SK-N-SH treated with all-trans-retinoic acid at 6 μM for 48 hours (cell line): ENCODE measurements at regions not wholly inside any gene's neighbourhood (a gene's known extent, or its start where the extent isn't known, plus 50 kb on each side); places are given as distances from the start of the nearest gene placed in this dataset.

ENCODE experiments used
- ATAC-seq: fragments of 200-7000 bp; cut with Tn5 transposase; 3 replicates; pipeline ENCODE4 v1.9.1; 2020; ENCODE audit warnings: mild to moderate bottlenecking, moderate library complexity
- ARNTL ChIP-seq: fragments of 450-650 bp; formaldehyde crosslinking; IDR thresholded peaks from 2 replicates; pipeline ENCODE4 v1.5.0; 2020; ENCODE audit warnings: low read depth, mild to moderate bottlenecking, moderate library complexity, borderline replicate concordance
- BACH2 ChIP-seq: fragments of 250-450 bp; sonication (Bioruptor Pico); IDR thresholded peaks from 2 replicates; pipeline ENCODE4 v1.9.0; 2021; ENCODE audit warnings: mild to moderate bottlenecking, borderline replicate concordance
- CSDC2 ChIP-seq: fragments of 250-450 bp; sonication (Bioruptor Pico); IDR thresholded peaks from 2 replicates; pipeline ENCODE4 v1.5.0; 2020; ENCODE audit warnings: mild to moderate bottlenecking, moderate library complexity
- ESRRG ChIP-seq: fragments of 250-450 bp; sonication (Bioruptor Pico); IDR thresholded peaks from 2 replicates; pipeline ENCODE4 v1.6.1; 2021; ENCODE audit warnings: mild to moderate bottlenecking
- GLIS3 ChIP-seq: fragments of 250-450 bp; sonication (Bioruptor Pico); IDR thresholded peaks from 2 replicates; pipeline ENCODE4 v1.5.0; 2020; ENCODE audit warnings: mild to moderate bottlenecking, moderate library complexity
- ISL1 ChIP-seq: fragments of 250-450 bp; sonication (Bioruptor Pico); IDR thresholded peaks from 2 replicates; pipeline ENCODE4 v2.1.2; 2022; ENCODE audit warnings: mild to moderate bottlenecking, moderate library complexity
- PATZ1 ChIP-seq: fragments of 250-450 bp; sonication (Bioruptor Pico); IDR thresholded peaks from 2 replicates; pipeline ENCODE4 v1.8.0; 2020; ENCODE audit warnings: mild to moderate bottlenecking, moderate library complexity, borderline replicate concordance
- PPARA ChIP-seq: fragments of 250-450 bp; sonication (Bioruptor Pico); IDR thresholded peaks from 2 replicates; pipeline ENCODE4 v1.5.0; 2020; ENCODE audit warnings: mild to moderate bottlenecking, borderline replicate concordance
- RARB ChIP-seq: fragments of 250-450 bp; sonication (Bioruptor Pico); IDR thresholded peaks from 2 replicates; pipeline ENCODE4 v1.8.0; 2021; ENCODE audit warnings: mild to moderate bottlenecking, moderate library complexity
- SNAI2 ChIP-seq: fragments of 250-450 bp; sonication (Bioruptor Pico); IDR thresholded peaks from 2 replicates; pipeline ENCODE4 v1.5.0; 2020; ENCODE audit warnings: mild to moderate bottlenecking, moderate library complexity
- TCF4 ChIP-seq: fragments of 250-450 bp; sonication (Bioruptor Pico); IDR thresholded peaks from 2 replicates; pipeline ENCODE4 v1.8.0; 2021; ENCODE audit warnings: mild to moderate bottlenecking, moderate library complexity, borderline replicate concordance
- TOX ChIP-seq: fragments of 250-450 bp; sonication (Bioruptor Pico); IDR thresholded peaks from 2 replicates; pipeline ENCODE4 v1.8.0; 2021; ENCODE audit warnings: mild to moderate bottlenecking, moderate library complexity, borderline replicate concordance
- TSHZ2 ChIP-seq: fragments of 250-450 bp; sonication (Bioruptor Pico); IDR thresholded peaks from 2 replicates; pipeline ENCODE4 v1.5.0; 2020; ENCODE audit warnings: mild to moderate bottlenecking, moderate library complexity
- ZFP30 ChIP-seq: fragments of 450-650 bp; formaldehyde crosslinking; IDR thresholded peaks from 2 replicates; pipeline ENCODE4 v1.5.0; 2022; ENCODE audit warnings: mild to moderate bottlenecking, moderate library complexity
- ZNF565 ChIP-seq: fragments of 450-650 bp; formaldehyde crosslinking; conservative IDR thresholded peaks from 2 replicates; pipeline ENCODE4 v1.5.0; 2020; ENCODE audit warnings: low read depth, mild to moderate bottlenecking, moderate library complexity
- ZNF8 ChIP-seq: fragments of 450-650 bp; formaldehyde crosslinking; IDR thresholded peaks from 2 replicates; pipeline ENCODE4 v1.5.0; 2020; ENCODE audit warnings: mild to moderate bottlenecking, moderate library complexity
- TF ChIP-seq, protein P1 (sequence below): fragments of 250-450 bp; sonication (Bioruptor Pico); IDR thresholded peaks from 2 replicates; pipeline ENCODE4 v1.5.1; 2021; ENCODE audit warnings: mild to moderate bottlenecking, moderate library complexity
- TF ChIP-seq, protein P2 (sequence below): fragments of 250-450 bp; sonication (Bioruptor Pico); IDR thresholded peaks from 2 replicates; pipeline ENCODE4 v1.5.1; 2020; ENCODE audit warnings: low read depth, mild to moderate bottlenecking, moderate library complexity
- TF ChIP-seq, protein P3 (sequence below): fragments of 250-450 bp; sonication (Bioruptor Pico); IDR thresholded peaks from 2 replicates; pipeline ENCODE4 v1.8.0; 2021; ENCODE audit warnings: low read depth, mild to moderate bottlenecking, moderate library complexity, borderline replicate concordance

DNA sequence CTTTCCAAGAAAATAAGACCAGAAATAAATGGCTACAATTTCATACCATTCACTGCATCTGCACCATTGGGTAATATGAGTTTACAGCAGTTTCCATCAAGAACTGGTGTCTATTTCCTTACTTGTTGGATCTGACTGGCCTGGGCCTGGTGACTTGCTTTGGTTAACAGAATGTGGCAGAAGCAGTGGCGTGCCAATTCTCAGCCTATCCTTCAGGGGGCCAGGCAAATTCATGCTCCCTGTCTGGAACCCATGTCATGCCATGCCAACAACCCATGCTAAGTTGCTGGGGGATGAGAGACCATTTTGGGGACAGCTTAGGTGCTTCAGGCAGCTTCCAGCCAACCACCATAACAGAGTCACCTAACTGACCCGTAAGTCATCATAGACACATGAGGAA is 656.7 kb downstream of the SPOCK3 start:
- TF ChIP-seq RARB (CRISPR knock-in tag) (no peak), ZFP30 (no peak), GLIS3 (CRISPR knock-in tag) (no peak), SNAI2 (CRISPR knock-in tag) (no peak), ISL1 (no peak), PPARA (CRISPR knock-in tag) (no peak), ZNF565 (no peak), TOX (CRISPR knock-in tag) (no peak), ARNTL (CRISPR knock-in tag) (no peak), ESRRG (CRISPR knock-in tag) (no peak), PATZ1 (CRISPR knock-in tag) (no peak), BACH2 (no peak), TSHZ2 (CRISPR knock-in tag) (no peak), TCF4 (CRISPR knock-in tag) (no peak)
- TF ChIP-seq, protein P1, sequence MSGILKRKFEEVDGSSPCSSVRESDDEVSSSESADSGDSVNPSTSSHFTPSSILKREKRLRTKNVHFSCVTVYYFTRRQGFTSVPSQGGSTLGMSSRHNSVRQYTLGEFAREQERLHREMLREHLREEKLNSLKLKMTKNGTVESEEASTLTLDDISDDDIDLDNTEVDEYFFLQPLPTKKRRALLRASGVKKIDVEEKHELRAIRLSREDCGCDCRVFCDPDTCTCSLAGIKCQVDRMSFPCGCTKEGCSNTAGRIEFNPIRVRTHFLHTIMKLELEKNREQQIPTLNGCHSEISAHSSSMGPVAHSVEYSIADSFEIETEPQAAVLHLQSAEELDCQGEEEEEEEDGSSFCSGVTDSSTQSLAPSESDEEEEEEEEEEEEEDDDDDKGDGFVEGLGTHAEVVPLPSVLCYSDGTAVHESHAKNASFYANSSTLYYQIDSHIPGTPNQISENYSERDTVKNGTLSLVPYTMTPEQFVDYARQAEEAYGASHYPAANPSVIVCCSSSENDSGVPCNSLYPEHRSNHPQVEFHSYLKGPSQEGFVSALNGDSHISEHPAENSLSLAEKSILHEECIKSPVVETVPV, result no peak
- TF ChIP-seq, protein P2, sequence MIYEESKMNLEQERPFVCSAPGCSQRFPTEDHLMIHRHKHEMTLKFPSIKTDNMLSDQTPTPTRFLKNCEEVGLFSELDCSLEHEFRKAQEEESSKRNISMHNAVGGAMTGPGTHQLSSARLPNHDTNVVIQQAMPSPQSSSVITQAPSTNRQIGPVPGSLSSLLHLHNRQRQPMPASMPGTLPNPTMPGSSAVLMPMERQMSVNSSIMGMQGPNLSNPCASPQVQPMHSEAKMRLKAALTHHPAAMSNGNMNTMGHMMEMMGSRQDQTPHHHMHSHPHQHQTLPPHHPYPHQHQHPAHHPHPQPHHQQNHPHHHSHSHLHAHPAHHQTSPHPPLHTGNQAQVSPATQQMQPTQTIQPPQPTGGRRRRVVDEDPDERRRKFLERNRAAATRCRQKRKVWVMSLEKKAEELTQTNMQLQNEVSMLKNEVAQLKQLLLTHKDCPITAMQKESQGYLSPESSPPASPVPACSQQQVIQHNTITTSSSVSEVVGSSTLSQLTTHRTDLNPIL, result no peak

DNA sequence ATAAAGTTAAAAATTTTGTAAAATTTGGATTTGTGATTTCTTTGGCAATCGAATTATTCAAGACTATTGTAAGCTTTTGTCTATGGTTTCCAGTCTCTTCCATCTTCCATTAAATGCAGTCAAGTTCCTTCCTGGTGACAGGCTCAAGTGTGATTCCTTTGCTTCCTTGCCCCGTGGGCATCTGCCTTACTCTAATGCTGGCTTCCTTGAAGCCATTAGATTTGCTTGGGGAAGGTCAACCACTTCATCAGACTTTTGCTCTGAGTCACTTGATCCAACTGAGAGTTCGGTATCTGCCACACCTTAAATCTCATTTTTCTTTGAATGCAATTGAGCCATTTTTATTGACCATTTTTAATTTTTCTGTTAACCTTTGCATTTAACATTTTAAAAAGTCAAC is 648.8 kb downstream of the SPOCK3 start:
- no peak for TF ChIP-seq TOX (CRISPR knock-in tag)
- TF ChIP-seq GLIS3 (CRISPR knock-in tag), result no peak
- TF ChIP-seq, protein P3, sequence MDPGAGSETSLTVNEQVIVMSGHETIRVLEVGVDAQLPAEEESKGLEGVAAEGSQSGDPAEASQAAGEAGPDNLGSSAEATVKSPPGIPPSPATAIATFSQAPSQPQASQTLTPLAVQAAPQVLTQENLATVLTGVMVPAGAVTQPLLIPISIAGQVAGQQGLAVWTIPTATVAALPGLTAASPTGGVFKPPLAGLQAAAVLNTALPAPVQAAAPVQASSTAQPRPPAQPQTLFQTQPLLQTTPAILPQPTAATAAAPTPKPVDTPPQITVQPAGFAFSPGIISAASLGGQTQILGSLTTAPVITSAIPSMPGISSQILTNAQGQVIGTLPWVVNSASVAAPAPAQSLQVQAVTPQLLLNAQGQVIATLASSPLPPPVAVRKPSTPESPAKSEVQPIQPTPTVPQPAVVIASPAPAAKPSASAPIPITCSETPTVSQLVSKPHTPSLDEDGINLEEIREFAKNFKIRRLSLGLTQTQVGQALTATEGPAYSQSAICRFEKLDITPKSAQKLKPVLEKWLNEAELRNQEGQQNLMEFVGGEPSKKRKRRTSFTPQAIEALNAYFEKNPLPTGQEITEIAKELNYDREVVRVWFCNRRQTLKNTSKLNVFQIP (CRISPR knock-in tag), result no peak
- TF ChIP-seq, protein P1, result no peak
- TF ChIP-seq BACH2, result no peak
- TF ChIP-seq SNAI2 (CRISPR knock-in tag), result no peak
- no peak for TF ChIP-seq CSDC2 (CRISPR knock-in tag)
- TF ChIP-seq PPARA (CRISPR knock-in tag), result no peak
- no peak for ATAC-seq

More for the DNA sequence above, 656.7 kb downstream of the SPOCK3 start:
- ATAC-seq, result no peak

- peak; percentile 98 for ATAC-seq
- TF ChIP-seq CSDC2 (CRISPR knock-in tag) (no peak), TSHZ2 (CRISPR knock-in tag) (no peak), ISL1 (no peak), ZNF8 (CRISPR knock-in tag) (no peak)
Measured at GRCh38 chr4:166594326-166594946, 639.9 kb downstream of the SPOCK3 start.
